G401.6 (cell line): ENCODE measurements at regions not wholly inside any gene's neighbourhood (a gene's known extent, or its start where the extent isn't known, plus 50 kb on each side); places are given as distances from the start of the nearest gene placed in this dataset.

Experiments
- FAIRE-seq: peaks from 2 replicates; lab custom pipeline; 2012; peaks lifted over from hg19 to GRCh38; lab: Jason Lieb, UNC

- no peak for FAIRE-seq
Measured at GRCh38 chr21:35116777-35117176, 67.7 kb upstream of the RUNX1 start.

DNA sequence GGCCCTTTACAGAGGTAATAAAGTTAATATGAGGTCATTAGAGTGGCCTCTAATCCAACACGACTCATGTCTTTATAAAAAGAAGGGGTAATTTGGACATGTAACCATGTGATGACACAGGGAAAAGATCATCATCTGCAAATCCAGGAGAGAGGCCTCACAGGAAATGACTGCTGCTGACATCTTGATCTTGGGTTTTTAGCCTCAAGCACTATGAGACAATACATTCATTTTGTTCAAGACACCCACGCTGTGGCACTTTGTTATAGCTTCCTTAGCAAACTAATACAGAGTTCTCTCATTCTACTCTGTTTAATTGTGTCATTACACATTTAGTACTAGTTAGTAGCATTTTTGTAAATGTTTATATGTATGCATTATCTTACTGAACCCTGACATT, 64.0 kb upstream of the RUNX1 start:
- no peak for FAIRE-seq

- FAIRE-seq, result no peak
Measured at GRCh38 chr21:35111321-35111930, 62.3 kb upstream of the RUNX1 start.

- FAIRE-seq, result no peak
Measured at GRCh38 chr21:35108887-35109286, 59.8 kb upstream of the RUNX1 start.

GRCh38 chr21:35107520-35107919, 58.4 kb upstream of the RUNX1 start:
- FAIRE-seq, result no peak

DNA sequence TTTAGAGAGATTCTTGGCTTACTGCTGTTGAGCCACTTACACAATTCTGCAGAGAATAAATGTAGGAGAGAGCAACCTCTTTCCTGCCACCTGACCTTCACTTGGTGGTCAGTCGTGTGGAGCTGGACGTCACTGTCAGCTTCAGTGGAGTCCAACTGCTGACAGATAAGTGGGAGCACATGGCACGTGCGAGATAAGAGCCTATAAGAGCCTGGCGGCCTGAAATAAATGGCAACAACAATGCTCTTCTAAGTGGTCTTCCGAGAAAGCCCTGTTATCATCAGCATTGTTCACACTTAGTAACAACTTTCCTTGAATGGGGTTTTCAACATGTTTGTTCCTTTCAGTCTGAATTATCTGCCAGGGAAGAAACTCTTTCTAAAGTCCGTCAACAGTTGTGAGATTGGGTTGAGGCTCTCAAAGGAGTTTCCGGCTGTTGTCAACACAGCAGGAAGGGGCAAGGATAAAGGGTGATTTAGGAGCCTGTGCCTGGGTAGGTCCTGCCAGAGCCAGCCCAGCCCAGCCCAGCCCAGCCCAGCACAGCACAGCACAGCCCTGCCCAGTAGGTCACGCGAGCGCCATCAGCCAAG, 57.2 kb upstream of the RUNX1 start:
- FAIRE-seq, result no peak

- no peak for FAIRE-seq
Measured at GRCh38 chr21:35102488-35103371, 53.6 kb upstream of the RUNX1 start.

GRCh38 chr21:35100349-35100811, 51.3 kb upstream of the RUNX1 start:
- no peak for FAIRE-seq

- no peak for FAIRE-seq
Measured at GRCh38 chr21:35099310-35099709, 50.2 kb upstream of the RUNX1 start.
